ENCODE measurements at regions not wholly inside any gene's neighbourhood (a gene's known extent, or its start where the extent isn't known, plus 50 kb on each side); places are given as distances from the start of the nearest gene placed in this dataset.

DNA sequence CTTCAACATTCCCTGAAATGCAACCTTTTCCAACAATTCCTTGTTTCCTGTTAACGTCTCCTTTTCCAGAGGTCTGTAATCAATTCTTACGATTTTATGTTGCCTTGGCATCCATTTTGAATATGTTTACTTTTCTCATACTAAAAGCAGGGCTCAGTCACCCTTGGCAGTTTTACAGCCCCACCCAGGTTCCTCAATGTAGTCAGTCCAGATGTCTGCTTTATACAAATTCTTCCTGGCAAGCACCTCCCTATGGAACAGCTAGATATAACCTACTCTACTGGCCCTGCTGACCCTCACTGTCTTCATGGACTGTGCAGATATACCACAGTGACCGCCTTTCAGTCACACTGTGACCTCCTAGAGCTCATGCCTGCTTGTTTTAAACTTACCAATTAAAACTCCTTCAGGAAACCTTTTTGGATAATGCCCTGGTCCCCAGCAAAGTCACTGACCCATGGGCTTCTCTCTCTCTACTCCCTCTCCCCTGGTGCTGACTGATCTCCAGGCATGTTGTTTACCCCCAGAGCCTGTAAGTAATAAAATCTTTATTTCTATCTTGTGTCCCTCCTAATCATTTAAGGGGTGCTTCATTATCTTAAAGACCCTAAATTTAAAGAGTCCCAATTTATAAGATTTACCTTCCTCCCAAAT lies 147.1 kb upstream of the STEAP1 start (continued):
- TF ChIP-seq, protein P1, sequence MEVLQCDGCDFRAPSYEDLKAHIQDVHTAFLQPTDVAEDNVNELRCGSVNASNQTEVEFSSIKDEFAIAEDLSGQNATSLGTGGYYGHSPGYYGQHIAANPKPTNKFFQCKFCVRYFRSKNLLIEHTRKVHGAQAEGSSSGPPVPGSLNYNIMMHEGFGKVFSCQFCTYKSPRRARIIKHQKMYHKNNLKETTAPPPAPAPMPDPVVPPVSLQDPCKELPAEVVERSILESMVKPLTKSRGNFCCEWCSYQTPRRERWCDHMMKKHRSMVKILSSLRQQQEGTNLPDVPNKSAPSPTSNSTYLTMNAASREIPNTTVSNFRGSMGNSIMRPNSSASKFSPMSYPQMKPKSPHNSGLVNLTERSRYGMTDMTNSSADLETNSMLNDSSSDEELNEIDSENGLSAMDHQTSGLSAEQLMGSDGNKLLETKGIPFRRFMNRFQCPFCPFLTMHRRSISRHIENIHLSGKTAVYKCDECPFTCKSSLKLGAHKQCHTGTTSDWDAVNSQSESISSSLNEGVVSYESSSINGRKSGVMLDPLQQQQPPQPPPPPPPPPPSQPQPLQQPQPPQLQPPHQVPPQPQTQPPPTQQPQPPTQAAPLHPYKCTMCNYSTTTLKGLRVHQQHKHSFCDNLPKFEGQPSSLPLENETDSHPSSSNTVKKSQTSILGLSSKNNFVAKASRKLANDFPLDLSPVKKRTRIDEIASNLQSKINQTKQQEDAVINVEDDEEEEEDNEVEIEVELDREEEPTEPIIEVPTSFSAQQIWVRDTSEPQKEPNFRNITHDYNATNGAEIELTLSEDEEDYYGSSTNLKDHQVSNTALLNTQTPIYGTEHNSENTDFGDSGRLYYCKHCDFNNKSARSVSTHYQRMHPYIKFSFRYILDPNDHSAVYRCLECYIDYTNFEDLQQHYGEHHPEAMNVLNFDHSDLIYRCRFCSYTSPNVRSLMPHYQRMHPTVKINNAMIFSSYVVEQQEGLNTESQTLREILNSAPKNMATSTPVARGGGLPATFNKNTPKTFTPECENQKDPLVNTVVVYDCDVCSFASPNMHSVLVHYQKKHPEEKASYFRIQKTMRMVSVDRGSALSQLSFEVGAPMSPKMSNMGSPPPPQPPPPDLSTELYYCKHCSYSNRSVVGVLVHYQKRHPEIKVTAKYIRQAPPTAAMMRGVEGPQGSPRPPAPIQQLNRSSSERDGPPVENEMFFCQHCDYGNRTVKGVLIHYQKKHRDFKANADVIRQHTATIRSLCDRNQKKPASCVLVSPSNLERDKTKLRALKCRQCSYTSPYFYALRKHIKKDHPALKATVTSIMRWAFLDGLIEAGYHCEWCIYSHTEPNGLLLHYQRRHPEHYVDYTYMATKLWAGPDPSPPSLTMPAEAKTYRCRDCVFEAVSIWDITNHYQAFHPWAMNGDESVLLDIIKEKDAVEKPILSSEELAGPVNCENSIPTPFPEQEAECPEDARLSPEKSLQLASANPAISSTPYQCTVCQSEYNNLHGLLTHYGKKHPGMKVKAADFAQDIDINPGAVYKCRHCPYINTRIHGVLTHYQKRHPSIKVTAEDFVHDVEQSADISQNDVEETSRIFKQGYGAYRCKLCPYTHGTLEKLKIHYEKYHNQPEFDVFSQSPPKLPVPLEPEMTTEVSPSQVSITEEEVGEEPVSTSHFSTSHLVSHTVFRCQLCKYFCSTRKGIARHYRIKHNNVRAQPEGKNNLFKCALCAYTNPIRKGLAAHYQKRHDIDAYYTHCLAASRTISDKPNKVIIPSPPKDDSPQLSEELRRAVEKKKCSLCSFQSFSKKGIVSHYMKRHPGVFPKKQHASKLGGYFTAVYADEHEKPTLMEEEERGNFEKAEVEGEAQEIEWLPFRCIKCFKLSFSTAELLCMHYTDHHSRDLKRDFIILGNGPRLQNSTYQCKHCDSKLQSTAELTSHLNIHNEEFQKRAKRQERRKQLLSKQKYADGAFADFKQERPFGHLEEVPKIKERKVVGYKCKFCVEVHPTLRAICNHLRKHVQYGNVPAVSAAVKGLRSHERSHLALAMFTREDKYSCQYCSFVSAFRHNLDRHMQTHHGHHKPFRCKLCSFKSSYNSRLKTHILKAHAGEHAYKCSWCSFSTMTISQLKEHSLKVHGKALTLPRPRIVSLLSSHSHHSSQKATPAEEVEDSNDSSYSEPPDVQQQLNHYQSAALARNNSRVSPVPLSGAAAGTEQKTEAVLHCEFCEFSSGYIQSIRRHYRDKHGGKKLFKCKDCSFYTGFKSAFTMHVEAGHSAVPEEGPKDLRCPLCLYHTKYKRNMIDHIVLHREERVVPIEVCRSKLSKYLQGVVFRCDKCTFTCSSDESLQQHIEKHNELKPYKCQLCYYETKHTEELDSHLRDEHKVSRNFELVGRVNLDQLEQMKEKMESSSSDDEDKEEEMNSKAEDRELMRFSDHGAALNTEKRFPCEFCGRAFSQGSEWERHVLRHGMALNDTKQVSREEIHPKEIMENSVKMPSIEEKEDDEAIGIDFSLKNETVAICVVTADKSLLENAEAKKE (CRISPR knock-in tag; IDR thresholded peaks at IDR 0.05) = no peak
- TF ChIP-seq ZNF114 (CRISPR knock-in tag; IDR thresholded peaks at IDR 0.05) (no peak), ZNF331 (CRISPR knock-in tag; IDR thresholded peaks at IDR 0.05; ENCODE audit: low read depth) (no peak), EZH2phosphoT487 (IDR thresholded peaks at IDR 0.05; ENCODE audit: unreplicated experiment) (no peak), EZH2 (IDR thresholded peaks at IDR 0.05; ENCODE audit: low read depth, unreplicated experiment) (no peak)
- TF ChIP-seq, protein P2, sequence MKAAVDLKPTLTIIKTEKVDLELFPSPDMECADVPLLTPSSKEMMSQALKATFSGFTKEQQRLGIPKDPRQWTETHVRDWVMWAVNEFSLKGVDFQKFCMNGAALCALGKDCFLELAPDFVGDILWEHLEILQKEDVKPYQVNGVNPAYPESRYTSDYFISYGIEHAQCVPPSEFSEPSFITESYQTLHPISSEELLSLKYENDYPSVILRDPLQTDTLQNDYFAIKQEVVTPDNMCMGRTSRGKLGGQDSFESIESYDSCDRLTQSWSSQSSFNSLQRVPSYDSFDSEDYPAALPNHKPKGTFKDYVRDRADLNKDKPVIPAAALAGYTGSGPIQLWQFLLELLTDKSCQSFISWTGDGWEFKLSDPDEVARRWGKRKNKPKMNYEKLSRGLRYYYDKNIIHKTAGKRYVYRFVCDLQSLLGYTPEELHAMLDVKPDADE (IDR thresholded peaks at IDR 0.05) = no peak

DNA sequence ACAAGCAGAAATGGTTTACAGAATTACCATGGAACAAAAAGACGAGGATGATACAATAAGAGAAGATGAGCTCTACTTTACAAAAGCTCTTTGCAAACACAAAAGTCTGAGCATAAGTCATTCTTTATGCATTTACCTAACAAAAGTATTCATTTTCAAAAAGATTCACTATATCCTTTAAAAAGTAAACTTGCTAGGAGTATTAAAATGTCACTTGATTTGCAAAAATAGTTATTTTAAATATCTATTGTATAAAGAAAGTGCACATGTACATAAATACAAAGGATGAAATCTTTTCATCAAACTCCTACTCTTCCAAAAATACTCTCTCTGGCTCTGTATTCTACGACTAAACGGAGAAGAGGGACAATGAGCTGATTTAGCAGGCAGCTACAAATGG lies 146.4 kb upstream of the STEAP1 start:
- Histone ChIP-seq H3K9me2 (ENCODE audit: insufficient read depth) (no peaks in the 10 kb centered on the region), H3K4me2 (peak overlapping the region; percentile 45), H3K79me2 (replicated peaks; ENCODE audit: insufficient read depth) (no peaks in the 10 kb centered on the region), H3F3A (replicated peaks; ENCODE audit: low read depth) (no peaks in the 10 kb centered on the region), H4K20me1 (replicated peaks; ENCODE audit: insufficient read depth) (no peaks in the 10 kb centered on the region), H3K36me3 (ENCODE audit: insufficient read depth) (no peaks in the 10 kb centered on the region), H3K27ac (ENCODE audit: low read depth) (peak overlapping the region; percentile 4), H3K4me3 (no peak overlapping the region), H3K27me3 (ENCODE audit: insufficient read depth) (no peaks in the 10 kb centered on the region), H2AFZ (no peak overlapping the region), H3K4me1 (ENCODE audit: insufficient read depth) (peaks cover 23% of the 10 kb centered on the region)
- Mint-ChIP-seq H3K27ac (peak overlapping the region; percentile 89), H3K36me3 (ENCODE audit: low read depth) (peaks cover 2% of the 10 kb centered on the region; the same call in 1 of the 3 replicates), H3K4me3 (no peak overlapping the region), H3K27me3 (ENCODE audit: insufficient read depth, low read depth, poor library complexity) (no peaks in the 10 kb centered on the region), H3K4me1 (peaks cover 22% of the 10 kb centered on the region), H3K9me3 (no peaks in the 10 kb centered on the region; the same call in 2 of the 3 replicates)
- DNase-seq (ENCODE audit: low spot score) = no peak
- ATAC-seq = no peak
- TF ChIP-seq, protein P3, sequence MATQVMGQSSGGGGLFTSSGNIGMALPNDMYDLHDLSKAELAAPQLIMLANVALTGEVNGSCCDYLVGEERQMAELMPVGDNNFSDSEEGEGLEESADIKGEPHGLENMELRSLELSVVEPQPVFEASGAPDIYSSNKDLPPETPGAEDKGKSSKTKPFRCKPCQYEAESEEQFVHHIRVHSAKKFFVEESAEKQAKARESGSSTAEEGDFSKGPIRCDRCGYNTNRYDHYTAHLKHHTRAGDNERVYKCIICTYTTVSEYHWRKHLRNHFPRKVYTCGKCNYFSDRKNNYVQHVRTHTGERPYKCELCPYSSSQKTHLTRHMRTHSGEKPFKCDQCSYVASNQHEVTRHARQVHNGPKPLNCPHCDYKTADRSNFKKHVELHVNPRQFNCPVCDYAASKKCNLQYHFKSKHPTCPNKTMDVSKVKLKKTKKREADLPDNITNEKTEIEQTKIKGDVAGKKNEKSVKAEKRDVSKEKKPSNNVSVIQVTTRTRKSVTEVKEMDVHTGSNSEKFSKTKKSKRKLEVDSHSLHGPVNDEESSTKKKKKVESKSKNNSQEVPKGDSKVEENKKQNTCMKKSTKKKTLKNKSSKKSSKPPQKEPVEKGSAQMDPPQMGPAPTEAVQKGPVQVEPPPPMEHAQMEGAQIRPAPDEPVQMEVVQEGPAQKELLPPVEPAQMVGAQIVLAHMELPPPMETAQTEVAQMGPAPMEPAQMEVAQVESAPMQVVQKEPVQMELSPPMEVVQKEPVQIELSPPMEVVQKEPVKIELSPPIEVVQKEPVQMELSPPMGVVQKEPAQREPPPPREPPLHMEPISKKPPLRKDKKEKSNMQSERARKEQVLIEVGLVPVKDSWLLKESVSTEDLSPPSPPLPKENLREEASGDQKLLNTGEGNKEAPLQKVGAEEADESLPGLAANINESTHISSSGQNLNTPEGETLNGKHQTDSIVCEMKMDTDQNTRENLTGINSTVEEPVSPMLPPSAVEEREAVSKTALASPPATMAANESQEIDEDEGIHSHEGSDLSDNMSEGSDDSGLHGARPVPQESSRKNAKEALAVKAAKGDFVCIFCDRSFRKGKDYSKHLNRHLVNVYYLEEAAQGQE (IDR thresholded peaks at IDR 0.05; ENCODE audit: unreplicated experiment) = no peak
- TF ChIP-seq, protein P4, sequence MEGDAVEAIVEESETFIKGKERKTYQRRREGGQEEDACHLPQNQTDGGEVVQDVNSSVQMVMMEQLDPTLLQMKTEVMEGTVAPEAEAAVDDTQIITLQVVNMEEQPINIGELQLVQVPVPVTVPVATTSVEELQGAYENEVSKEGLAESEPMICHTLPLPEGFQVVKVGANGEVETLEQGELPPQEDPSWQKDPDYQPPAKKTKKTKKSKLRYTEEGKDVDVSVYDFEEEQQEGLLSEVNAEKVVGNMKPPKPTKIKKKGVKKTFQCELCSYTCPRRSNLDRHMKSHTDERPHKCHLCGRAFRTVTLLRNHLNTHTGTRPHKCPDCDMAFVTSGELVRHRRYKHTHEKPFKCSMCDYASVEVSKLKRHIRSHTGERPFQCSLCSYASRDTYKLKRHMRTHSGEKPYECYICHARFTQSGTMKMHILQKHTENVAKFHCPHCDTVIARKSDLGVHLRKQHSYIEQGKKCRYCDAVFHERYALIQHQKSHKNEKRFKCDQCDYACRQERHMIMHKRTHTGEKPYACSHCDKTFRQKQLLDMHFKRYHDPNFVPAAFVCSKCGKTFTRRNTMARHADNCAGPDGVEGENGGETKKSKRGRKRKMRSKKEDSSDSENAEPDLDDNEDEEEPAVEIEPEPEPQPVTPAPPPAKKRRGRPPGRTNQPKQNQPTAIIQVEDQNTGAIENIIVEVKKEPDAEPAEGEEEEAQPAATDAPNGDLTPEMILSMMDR (conservative IDR thresholded peaks at IDR 0.05; ENCODE audit: low read depth in 2 of 2) = no peak
- TF ChIP-seq JUNB (IDR thresholded peaks at IDR 0.05; ENCODE audit: unreplicated experiment) (no peak), ZNF331 (CRISPR knock-in tag; IDR thresholded peaks at IDR 0.05; ENCODE audit: low read depth) (no peak), EZH2 (IDR thresholded peaks at IDR 0.05; ENCODE audit: low read depth, unreplicated experiment) (no peak)
